ENCODE measurements at regions not wholly inside any gene's neighbourhood (a gene's known extent, or its start where the extent isn't known, plus 50 kb on each side); places are given as distances from the start of the nearest gene placed in this dataset.

GRCh38 chr9:19620326-19620725 lies 168.5 kb downstream of the SLC24A2 start:
- Mint-ChIP-seq H3K27me3 (peaks cover 10% of the 10 kb centered on the region), H3K27ac (no peak overlapping the region), H3K9me3 (no peaks in the 10 kb centered on the region), H3K4me3 (no peak overlapping the region), H3K36me3 (ENCODE audit: low read depth) (no peaks in the 10 kb centered on the region), H3K4me1 (ENCODE audit: low read depth) (no peaks in the 10 kb centered on the region)
- intact Hi-C loops (cut with micrococcal nuclease), result loop anchor here (10.0 kb wide), 1 partner anchor 46 kb away; no protein-coding TSS in a partner anchor
- ChIA-PET POLR2A (no interaction called here), CTCF (interaction anchor here (0.8 kb wide), 1 partner anchor 155 kb away, joined by 3 read pairs; no protein-coding TSS in a partner anchor)
- no peak for ATAC-seq
- TF ChIP-seq, protein P1, sequence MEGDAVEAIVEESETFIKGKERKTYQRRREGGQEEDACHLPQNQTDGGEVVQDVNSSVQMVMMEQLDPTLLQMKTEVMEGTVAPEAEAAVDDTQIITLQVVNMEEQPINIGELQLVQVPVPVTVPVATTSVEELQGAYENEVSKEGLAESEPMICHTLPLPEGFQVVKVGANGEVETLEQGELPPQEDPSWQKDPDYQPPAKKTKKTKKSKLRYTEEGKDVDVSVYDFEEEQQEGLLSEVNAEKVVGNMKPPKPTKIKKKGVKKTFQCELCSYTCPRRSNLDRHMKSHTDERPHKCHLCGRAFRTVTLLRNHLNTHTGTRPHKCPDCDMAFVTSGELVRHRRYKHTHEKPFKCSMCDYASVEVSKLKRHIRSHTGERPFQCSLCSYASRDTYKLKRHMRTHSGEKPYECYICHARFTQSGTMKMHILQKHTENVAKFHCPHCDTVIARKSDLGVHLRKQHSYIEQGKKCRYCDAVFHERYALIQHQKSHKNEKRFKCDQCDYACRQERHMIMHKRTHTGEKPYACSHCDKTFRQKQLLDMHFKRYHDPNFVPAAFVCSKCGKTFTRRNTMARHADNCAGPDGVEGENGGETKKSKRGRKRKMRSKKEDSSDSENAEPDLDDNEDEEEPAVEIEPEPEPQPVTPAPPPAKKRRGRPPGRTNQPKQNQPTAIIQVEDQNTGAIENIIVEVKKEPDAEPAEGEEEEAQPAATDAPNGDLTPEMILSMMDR (IDR thresholded peaks at IDR 0.05), result no peak
- DNase-seq, result no peak

DNA sequence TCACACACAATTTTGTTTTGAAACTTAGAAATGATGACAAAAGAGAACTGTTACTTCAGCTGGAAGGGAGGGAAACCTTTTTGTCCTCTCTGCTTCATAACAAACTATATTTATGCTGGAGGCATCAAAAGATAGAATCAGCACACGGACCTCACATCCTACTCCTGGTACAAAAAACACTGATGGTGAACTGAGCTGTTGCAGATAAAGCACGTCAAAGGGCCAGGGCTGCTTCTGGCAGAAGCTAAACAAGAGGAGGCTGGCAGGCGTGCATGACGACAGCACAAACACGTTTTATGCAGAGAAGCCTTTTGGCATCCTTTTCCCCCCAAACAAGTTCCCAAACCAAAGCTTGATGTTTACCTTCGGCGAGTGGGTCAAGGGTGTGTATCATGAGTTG lies 169.6 kb downstream of the SLC24A2 start:
- no peak for ATAC-seq
- TF ChIP-seq, protein P1 (IDR thresholded peaks at IDR 0.05), result no peak
- Mint-ChIP-seq H3K9me3 (no peaks in the 10 kb centered on the region), H3K27me3 (peaks cover 10% of the 10 kb centered on the region), H3K36me3 (ENCODE audit: low read depth) (no peaks in the 10 kb centered on the region), H3K27ac (no peak overlapping the region), H3K4me1 (ENCODE audit: low read depth) (no peaks in the 10 kb centered on the region), H3K4me3 (no peak overlapping the region)
- no peak for DNase-seq
- intact Hi-C loops (cut with micrococcal nuclease), result no loop called here
- CTCF ChIA-PET, result no interaction called here
- POLR2A ChIA-PET, result no interaction called here

- TF ChIP-seq, protein P1 (IDR thresholded peaks at IDR 0.05), result no peak
Measured at GRCh38 chr9:19618816-19619215, 170.0 kb downstream of the SLC24A2 start.

GRCh38 chr9:19615036-19615624 lies 173.7 kb downstream of the SLC24A2 start:
- CTCF ChIA-PET, result interaction anchor here (1.5 kb wide), 1 partner anchor 150 kb away, joined by 3 read pairs; no protein-coding TSS in a partner anchor
- Mint-ChIP-seq H3K4me1 (ENCODE audit: low read depth) (no peaks in the 10 kb centered on the region), H3K36me3 (ENCODE audit: low read depth) (no peaks in the 10 kb centered on the region), H3K9me3 (no peaks in the 10 kb centered on the region), H3K27ac (no peak overlapping the region), H3K4me3 (no peak overlapping the region), H3K27me3 (peaks cover 12% of the 10 kb centered on the region)
- DNase-seq, result no peak
- intact Hi-C loops (cut with micrococcal nuclease), result no loop called here
- ATAC-seq, result no peak
- TF ChIP-seq, protein P1 (IDR thresholded peaks at IDR 0.05), result no peak
- POLR2A ChIA-PET, result no interaction called here

More at GRCh38 chr9:19618816-19619215, 170.0 kb downstream of the SLC24A2 start:
- POLR2A ChIA-PET, result no interaction called here
- Mint-ChIP-seq H3K4me1 (ENCODE audit: low read depth) (no peaks in the 10 kb centered on the region), H3K27me3 (peaks cover 10% of the 10 kb centered on the region), H3K27ac (no peak overlapping the region), H3K36me3 (ENCODE audit: low read depth) (no peaks in the 10 kb centered on the region), H3K4me3 (no peak overlapping the region), H3K9me3 (no peaks in the 10 kb centered on the region)
- CTCF ChIA-PET, result no interaction called here
- intact Hi-C loops (cut with micrococcal nuclease), result no loop called here
- no peak for DNase-seq
- ATAC-seq, result no peak

GRCh38 chr9:19614294-19614693 lies 174.5 kb downstream of the SLC24A2 start:
- intact Hi-C loops (cut with micrococcal nuclease), result loop anchor here (5.0 kb wide), 1 partner anchor 87 kb away; no protein-coding TSS in a partner anchor
- peaks cover 9% of the 10 kb centered on the region for H3K27me3 Mint-ChIP-seq
- no peaks in the 10 kb centered on the region for H3K9me3 Mint-ChIP-seq
- DNase-seq (no peak), ATAC-seq (no peak)
- no peak overlapping the region for H3K4me3 Mint-ChIP-seq
- H3K36me3 Mint-ChIP-seq (ENCODE audit: low read depth), result no peaks in the 10 kb centered on the region
- POLR2A ChIA-PET, result no interaction called here
- no peak overlapping the region for H3K27ac Mint-ChIP-seq
- no peaks in the 10 kb centered on the region for H3K4me1 Mint-ChIP-seq (ENCODE audit: low read depth)
- TF ChIP-seq, protein P1 (IDR thresholded peaks at IDR 0.05), result no peak
- CTCF ChIA-PET, result interaction anchor here (1.5 kb wide), 1 partner anchor 149 kb away, joined by 3 read pairs; no protein-coding TSS in a partner anchor
